ENCODE measurements at regions not wholly inside any gene's neighbourhood (a gene's known extent, or its start where the extent isn't known, plus 50 kb on each side); places are given as distances from the start of the nearest gene placed in this dataset.

DNA sequence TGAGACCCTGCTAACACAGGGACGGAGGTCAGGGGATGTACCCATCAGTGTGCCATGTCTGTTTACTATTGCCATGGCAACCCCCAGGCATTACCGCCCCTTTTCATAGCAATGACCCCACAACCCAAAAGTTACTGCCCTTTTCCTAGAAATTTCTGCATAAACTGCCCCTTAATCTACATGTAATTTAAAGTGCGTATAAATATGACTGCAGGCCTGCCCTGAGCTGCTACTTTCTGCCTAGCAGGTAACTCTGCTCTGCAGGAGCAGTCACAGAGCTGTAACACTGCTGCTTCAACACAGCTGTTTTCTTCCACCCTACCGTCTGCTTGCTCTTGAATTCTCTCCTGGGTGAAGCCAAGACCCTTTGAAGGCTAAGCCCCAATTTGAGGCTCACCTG, 57.1 kb upstream of the RPS6KA2 start:
- Histone ChIP-seq H3F3A (ENCODE audit: insufficient read depth, low read length) (no peaks in the 10 kb centered on the region), H2AFZ (ENCODE audit: low read length) (no peak overlapping the region), H3K9me3 (ENCODE audit: low read length) (no peaks in the 10 kb centered on the region), H3K27ac (ENCODE audit: low read depth, low read length, poor library complexity, severe bottlenecking) (no peak overlapping the region), H3K79me2 (ENCODE audit: insufficient read depth, low read length) (no peaks in the 10 kb centered on the region), H3K36me3 (ENCODE audit: insufficient read depth, low read length) (no peaks in the 10 kb centered on the region), H4K20me1 (ENCODE audit: insufficient read depth, low read length) (no peaks in the 10 kb centered on the region), H3K9ac (ENCODE audit: low read length) (no peak overlapping the region), H3K27me3 (ENCODE audit: insufficient read depth, low read length) (peaks cover 2% of the 10 kb centered on the region; the same call in 1 of the 2 replicates), H3K4me3 (ENCODE audit: low read depth, low read length, poor library complexity, severe bottlenecking) (no peak overlapping the region), H3K4me2 (ENCODE audit: low read length) (no peak overlapping the region), H3K9me2 (ENCODE audit: low read depth, low read length) (no peaks in the 10 kb centered on the region), H3K4me1 (ENCODE audit: insufficient read depth, low read length, severe bottlenecking) (no peaks in the 10 kb centered on the region)
- TF ChIP-seq EZH2 (IDR thresholded peaks at IDR 0.05; ENCODE audit: borderline replicate concordance, low read length), result no peak
- TF ChIP-seq, protein P1, sequence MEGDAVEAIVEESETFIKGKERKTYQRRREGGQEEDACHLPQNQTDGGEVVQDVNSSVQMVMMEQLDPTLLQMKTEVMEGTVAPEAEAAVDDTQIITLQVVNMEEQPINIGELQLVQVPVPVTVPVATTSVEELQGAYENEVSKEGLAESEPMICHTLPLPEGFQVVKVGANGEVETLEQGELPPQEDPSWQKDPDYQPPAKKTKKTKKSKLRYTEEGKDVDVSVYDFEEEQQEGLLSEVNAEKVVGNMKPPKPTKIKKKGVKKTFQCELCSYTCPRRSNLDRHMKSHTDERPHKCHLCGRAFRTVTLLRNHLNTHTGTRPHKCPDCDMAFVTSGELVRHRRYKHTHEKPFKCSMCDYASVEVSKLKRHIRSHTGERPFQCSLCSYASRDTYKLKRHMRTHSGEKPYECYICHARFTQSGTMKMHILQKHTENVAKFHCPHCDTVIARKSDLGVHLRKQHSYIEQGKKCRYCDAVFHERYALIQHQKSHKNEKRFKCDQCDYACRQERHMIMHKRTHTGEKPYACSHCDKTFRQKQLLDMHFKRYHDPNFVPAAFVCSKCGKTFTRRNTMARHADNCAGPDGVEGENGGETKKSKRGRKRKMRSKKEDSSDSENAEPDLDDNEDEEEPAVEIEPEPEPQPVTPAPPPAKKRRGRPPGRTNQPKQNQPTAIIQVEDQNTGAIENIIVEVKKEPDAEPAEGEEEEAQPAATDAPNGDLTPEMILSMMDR (IDR thresholded peaks at IDR 0.05; ENCODE audit: low read length), result no peak

DNA sequence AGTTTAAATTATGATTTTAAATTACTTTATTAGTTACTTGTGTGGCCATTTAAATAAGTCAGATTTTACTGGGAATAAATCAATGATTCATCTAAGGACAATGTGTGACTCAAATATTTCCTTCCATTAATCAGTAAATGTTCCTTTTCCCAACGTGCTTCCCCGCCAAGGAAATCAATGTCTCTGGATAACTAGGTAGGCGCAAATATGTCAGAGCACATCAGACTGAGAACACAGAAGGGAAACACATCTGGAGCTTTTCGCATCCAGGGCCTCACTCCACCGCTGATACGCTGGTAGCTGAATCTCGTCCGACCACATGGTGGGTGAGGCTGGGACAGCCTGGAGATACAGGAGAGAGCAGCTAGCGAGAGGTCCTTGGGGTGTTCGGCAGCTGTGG, 56.4 kb upstream of the RPS6KA2 start:
- Histone ChIP-seq H4K20me1 (ENCODE audit: insufficient read depth, low read length) (no peaks in the 10 kb centered on the region), H3K79me2 (ENCODE audit: insufficient read depth, low read length) (no peaks in the 10 kb centered on the region), H3K27ac (ENCODE audit: low read depth, low read length, poor library complexity, severe bottlenecking) (no peak overlapping the region), H2AFZ (ENCODE audit: low read length) (no peak overlapping the region), H3K9me3 (ENCODE audit: low read length) (no peaks in the 10 kb centered on the region), H3K4me3 (ENCODE audit: low read depth, low read length, poor library complexity, severe bottlenecking) (no peak overlapping the region), H3K9me2 (ENCODE audit: low read depth, low read length) (no peaks in the 10 kb centered on the region), H3K4me1 (ENCODE audit: insufficient read depth, low read length, severe bottlenecking) (no peaks in the 10 kb centered on the region), H3F3A (ENCODE audit: insufficient read depth, low read length) (no peaks in the 10 kb centered on the region), H3K36me3 (ENCODE audit: insufficient read depth, low read length) (no peaks in the 10 kb centered on the region), H3K27me3 (ENCODE audit: insufficient read depth, low read length) (peaks cover 2% of the 10 kb centered on the region; the same call in 1 of the 2 replicates), H3K4me2 (ENCODE audit: low read length) (no peak overlapping the region), H3K9ac (ENCODE audit: low read length) (no peak overlapping the region)
- no peak for TF ChIP-seq EZH2 (IDR thresholded peaks at IDR 0.05; ENCODE audit: borderline replicate concordance, low read length)
- TF ChIP-seq, protein P1 (IDR thresholded peaks at IDR 0.05; ENCODE audit: low read length), result no peak

DNA sequence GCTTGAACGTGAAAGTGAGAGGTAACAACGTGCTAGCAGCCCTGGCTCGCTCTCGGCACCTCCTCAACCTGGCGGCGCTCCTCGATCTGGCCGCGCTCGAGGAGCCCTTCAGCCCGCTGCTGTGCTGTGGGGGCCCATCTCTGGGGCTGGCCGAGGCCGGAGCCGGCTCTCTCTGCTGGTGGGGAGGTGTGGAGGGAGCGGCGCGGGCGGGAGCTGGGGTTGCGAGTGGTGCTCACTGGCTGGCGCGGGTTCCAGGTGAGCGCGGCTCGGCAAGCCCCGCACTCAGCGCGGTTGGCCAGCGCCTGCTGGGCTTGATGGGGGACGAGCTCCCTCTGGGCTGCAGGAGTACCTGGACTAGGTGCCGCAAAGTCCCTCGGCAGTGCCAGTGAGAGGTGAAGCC, 52.5 kb upstream of the RPS6KA2 start:
- no peak overlapping the region for H3K27ac ChIP-seq (ENCODE audit: low read depth, low read length, poor library complexity, severe bottlenecking)
- no peaks in the 10 kb centered on the region for H3K79me2 ChIP-seq (ENCODE audit: insufficient read depth, low read length)
- TF ChIP-seq, protein P1 (IDR thresholded peaks at IDR 0.05; ENCODE audit: low read length), result no peak
- no peak for TF ChIP-seq EZH2 (IDR thresholded peaks at IDR 0.05; ENCODE audit: borderline replicate concordance, low read length)
- no peak overlapping the region for H3K4me2 ChIP-seq (ENCODE audit: low read length)
- no peak overlapping the region for H3K9ac ChIP-seq (ENCODE audit: low read length)
- no peaks in the 10 kb centered on the region for H3K4me1 ChIP-seq (ENCODE audit: insufficient read depth, low read length, severe bottlenecking)
- H3K9me2 ChIP-seq (ENCODE audit: low read depth, low read length), result no peaks in the 10 kb centered on the region
- no peaks in the 10 kb centered on the region for H3K9me3 ChIP-seq (ENCODE audit: low read length)
- peaks cover 3% of the 10 kb centered on the region; the same call in 1 of the 2 replicates for H3K27me3 ChIP-seq (ENCODE audit: insufficient read depth, low read length)
- H4K20me1 ChIP-seq (ENCODE audit: insufficient read depth, low read length), result no peaks in the 10 kb centered on the region
- H2AFZ ChIP-seq (ENCODE audit: low read length), result no peak overlapping the region
- no peaks in the 10 kb centered on the region for H3K36me3 ChIP-seq (ENCODE audit: insufficient read depth, low read length)
- no peak overlapping the region for H3K4me3 ChIP-seq (ENCODE audit: low read depth, low read length, poor library complexity, severe bottlenecking)
- H3F3A ChIP-seq (ENCODE audit: insufficient read depth, low read length), result no peaks in the 10 kb centered on the region

Data from OCI-LY1 (cell line).